HCT116 (cell line): ENCODE measurements at regions not wholly inside any gene's neighbourhood (a gene's known extent, or its start where the extent isn't known, plus 50 kb on each side); places are given as distances from the start of the nearest gene placed in this dataset.

Experiments used
- ATAC-seq: fragments of 200-7000 bp; cut with Tn5 transposase; 2 replicates; pipeline ENCODE4 v1.9.1; 2020; ENCODE audit warnings: mild to moderate bottlenecking, moderate library complexity
- BruUV-seq: library from RNA; stranded (reverse); fragments of 400-500 nt; replicated peaks from 2 replicates; lab custom pipeline; 2021; lab: Mats Ljungman, UMichigan
- CTCF ChIA-PET: fragments of 300-600 bp; sonication (Branson Sonifier 250); formaldehyde crosslinking; loops from one replicate; lab custom pipeline; 2021; ENCODE audit warnings: antibody characterized with exemption; lab: Charles Lee
- POLR2A ChIA-PET: fragments of 300-600, 350-600 bp; sonication (Branson Sonifier 250); formaldehyde crosslinking; loops from one replicate; lab custom pipeline; 2021; ENCODE audit warnings: antibody characterized with exemption; lab: Charles Lee
- RAD21 ChIA-PET, 2 experiments: fragments of 300-600 bp; sonication (Branson Sonifier 250); formaldehyde crosslinking; loops; one replicate each; lab custom pipeline; 2023; ENCODE audit warnings: low total read pairs in 2 of 2; ENCODE audit not compliant: uncharacterized antibody in 2 of 2, unreplicated experiment in 2 of 2, low non-redundant PET in 1 of 2; lab: Charles Lee
- DNase-seq: peaks from one replicate; pipeline ENCODE4 v3.0.0-alpha.2; 2010; ENCODE audit warnings: low read depth, low spot score
- H2AFZ ChIP-seq: fragments of 200-600 bp; shearing (Covaris generic), sonication (generic); 2 replicates; pipeline ENCODE4 v1.6.1; 2017; ENCODE audit warnings: low read depth, mixed run types, mixed read lengths, antibody characterized with exemption, low read length; ENCODE audit not compliant: poor library complexity, severe bottlenecking
- H3K27ac ChIP-seq: 2 replicates; pipeline ENCODE4 v1.5.1; 2012; ENCODE audit warnings: low read depth, low read length
- H3K27me3 ChIP-seq: fragments of 200-600 bp; sonication (generic); 2 replicates; pipeline ENCODE4 v1.6.1; 2016; ENCODE audit warnings: mixed run types, low read length, mixed read lengths; ENCODE audit not compliant: insufficient read depth
- H3K36me3 ChIP-seq, 2 experiments: fragments of 200-500 bp in 1 of 2; fragments of 200-600 bp in 1 of 2; sonication (Bioruptor generic) in 1 of 2; sonication (generic) in 1 of 2; 2 replicates each; pipeline versions ENCODE4 v1.5.1 to v1.6.1; 2014 to 2016; ENCODE audit warnings: low read length in 2 of 2, inconsistent platforms in 1 of 2, mixed read lengths in 1 of 2, mixed run types in 1 of 2; ENCODE audit not compliant: insufficient read depth in 2 of 2, control insufficient read depth in 1 of 2
- H3K4me1 ChIP-seq, 2 experiments: fragments of 200-600 bp in 1 of 2; sonication (generic) in 1 of 2; 2 replicates each; pipeline versions ENCODE4 v1.5.1 to v1.6.1; 2012 to 2017; ENCODE audit warnings: low read length in 2 of 2, inconsistent platforms in 1 of 2, mild to moderate bottlenecking in 1 of 2, mixed read lengths in 1 of 2, mixed run types in 1 of 2, moderate library complexity in 1 of 2; ENCODE audit not compliant: insufficient read depth in 2 of 2, control insufficient read depth in 1 of 2
- H3K4me2 ChIP-seq: fragments of 200-600 bp; sonication (generic); 2 replicates; pipeline ENCODE4 v1.6.1; 2017; ENCODE audit warnings: mixed run types, low read length, mixed read lengths
- H3K4me3 ChIP-seq, 2 experiments: fragments of 200-600 bp in 1 of 2; sonication (generic) in 1 of 2; replicated peaks in 1 of 2; 2 replicates each; pipeline ENCODE4 v1.5.1; 2011 to 2016; ENCODE audit warnings: low read length in 2 of 2, control low read depth in 1 of 2, low read depth in 1 of 2, mild to moderate bottlenecking in 1 of 2, mixed read lengths in 1 of 2, mixed run types in 1 of 2
- H3K79me2 ChIP-seq: fragments of 200-600 bp; sonication (generic); 2 replicates; pipeline ENCODE4 v1.6.1; 2017; ENCODE audit warnings: mild to moderate bottlenecking, mixed run types, low read length, moderate library complexity, mixed read lengths; ENCODE audit not compliant: insufficient read depth
- H3K9ac ChIP-seq: fragments of 200-600 bp; sonication (generic); 2 replicates; pipeline ENCODE4 v1.6.1; 2016; ENCODE audit warnings: low read length, mixed read lengths
- H3K9me2 ChIP-seq: fragments of 200-600 bp; sonication (generic), shearing (Covaris generic); 2 replicates; pipeline ENCODE4 v1.6.1; 2017; ENCODE audit warnings: mixed run types, mild to moderate bottlenecking, moderate library complexity; ENCODE audit not compliant: insufficient read depth
- H3K9me3 ChIP-seq, 2 experiments: fragments of 200-500 bp in 1 of 2; fragments of 200-600 bp in 1 of 2; sonication (Bioruptor generic) in 1 of 2; sonication (generic) in 1 of 2; 2 replicates each; pipeline ENCODE4 v1.6.1; 2014 to 2017; ENCODE audit warnings: low read length in 2 of 2, mixed read lengths in 2 of 2, inconsistent platforms in 1 of 2, low read depth in 1 of 2, mild to moderate bottlenecking in 1 of 2, mixed run types in 1 of 2, moderate library complexity in 1 of 2; ENCODE audit not compliant: control insufficient read depth in 1 of 2, insufficient read depth in 1 of 2
- H4K20me1 ChIP-seq: fragments of 200-600 bp; sonication (generic), shearing (Covaris generic); 2 replicates; pipeline ENCODE4 v1.6.1; 2017; ENCODE audit warnings: mixed run types, mild to moderate bottlenecking, moderate library complexity; ENCODE audit not compliant: insufficient read depth
- CEBPB ChIP-seq: IDR thresholded peaks from 2 replicates; pipeline ENCODE4 v1.6.1; 2012; ENCODE audit warnings: low read depth
- EGR1 ChIP-seq: IDR thresholded peaks from 2 replicates; pipeline ENCODE4 v1.6.1; 2012; ENCODE audit warnings: low read depth
- ELF1 ChIP-seq: IDR thresholded peaks from 2 replicates; pipeline ENCODE4 v1.6.1; 2012; ENCODE audit warnings: low read depth, borderline replicate concordance
- JUND ChIP-seq: IDR thresholded peaks from 2 replicates; pipeline ENCODE4 v1.6.1; 2012
- MAX ChIP-seq: IDR thresholded peaks from 2 replicates; pipeline ENCODE4 v1.6.1; 2012
- POLR2A ChIP-seq: IDR thresholded peaks from 2 replicates; pipeline ENCODE4 v1.7.0; 2011; ENCODE audit warnings: borderline replicate concordance; ENCODE audit not compliant: insufficient read depth, insufficient read length; ENCODE audit errors: extremely low read depth
- REST ChIP-seq: IDR thresholded peaks from 2 replicates; pipeline ENCODE4 v1.6.1; 2012; ENCODE audit warnings: low read depth
- SIN3A ChIP-seq: IDR thresholded peaks from 2 replicates; pipeline ENCODE4 v1.6.1; 2012; ENCODE audit warnings: low read depth
- SP1 ChIP-seq: IDR thresholded peaks from 2 replicates; pipeline ENCODE4 v1.6.1; 2012; ENCODE audit warnings: low read depth
- TCF7L2 ChIP-seq: IDR thresholded peaks from 2 replicates; pipeline ENCODE4 v1.7.0; 2011; ENCODE audit warnings: borderline replicate concordance, inconsistent platforms; ENCODE audit not compliant: insufficient read depth, insufficient read length; ENCODE audit errors: extremely low read depth
- YY1 ChIP-seq: IDR thresholded peaks from 2 replicates; pipeline ENCODE4 v1.6.1; 2011; ENCODE audit warnings: low read length, low read depth, moderate library complexity, mild to moderate bottlenecking; ENCODE audit not compliant: insufficient replicate concordance; ENCODE audit errors: extremely low read depth
- ZFX ChIP-seq: fragments of 450-650 bp; IDR thresholded peaks from 2 replicates; pipeline ENCODE4 v1.6.1; 2017
- ZNF274 ChIP-seq: fragments of 200-500 bp; sonication (Bioruptor generic); IDR thresholded peaks from 2 replicates; pipeline ENCODE4 v1.6.1; 2014; ENCODE audit warnings: mild to moderate bottlenecking, low read depth, low read length, inconsistent platforms
- intact Hi-C: fragments of 100-400 bp; cut with micrococcal nuclease; formaldehyde crosslinking; loops from 2 replicates; pipeline ENCODE4 v1.10.0; 2022
- TF ChIP-seq, protein P1 (sequence below): IDR thresholded peaks from 2 replicates; pipeline ENCODE4 v1.6.1; 2012

DNA sequence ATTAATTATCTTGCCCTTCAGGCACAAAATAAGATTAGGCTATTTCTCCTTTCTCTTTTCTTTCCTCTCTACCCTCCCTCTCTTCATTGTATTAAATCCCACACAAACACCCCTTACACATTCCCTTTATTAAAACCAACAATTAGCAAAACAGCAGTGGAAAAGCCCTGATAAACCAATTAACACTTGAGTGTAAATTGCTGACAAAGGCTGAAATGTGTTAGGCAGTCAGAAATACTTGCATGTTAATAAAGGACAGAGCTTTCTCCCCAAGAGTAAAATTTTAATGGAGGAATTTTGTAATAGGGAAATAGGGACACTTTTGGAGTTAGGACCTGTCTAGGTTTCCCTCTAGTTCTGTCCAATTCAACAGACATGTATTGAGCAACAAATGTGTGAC, 370.9 kb downstream of the MRPS30 start:
- ATAC-seq (no peak), DNase-seq (no peak)
- H2AFZ ChIP-seq, result no peak overlapping the region
- no peak overlapping the region for H3K4me2 ChIP-seq
- TF ChIP-seq ELF1 (no peak), YY1 (no peak), JUND (no peak), SP1 (no peak), TCF7L2 (no peak), CEBPB (no peak), REST (no peak), ZNF274 (no peak), ZFX (no peak), EGR1 (no peak), POLR2A (no peak), MAX (no peak), SIN3A (no peak)
- TF ChIP-seq, protein P1, sequence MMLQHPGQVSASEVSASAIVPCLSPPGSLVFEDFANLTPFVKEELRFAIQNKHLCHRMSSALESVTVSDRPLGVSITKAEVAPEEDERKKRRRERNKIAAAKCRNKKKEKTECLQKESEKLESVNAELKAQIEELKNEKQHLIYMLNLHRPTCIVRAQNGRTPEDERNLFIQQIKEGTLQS, result no peak
- H4K20me1 ChIP-seq, result no peaks in the 10 kb centered on the region
- no peaks in the 10 kb centered on the region for H3K9me3 ChIP-seq
- no peaks in the 10 kb centered on the region for H3K4me1 ChIP-seq
- H3K4me3 ChIP-seq, result no peak overlapping the region
- H3K27ac ChIP-seq, result no peak overlapping the region
- intact Hi-C loops, result no loop called here
- no peaks in the 10 kb centered on the region for H3K27me3 ChIP-seq
- RAD21 ChIA-PET, result interaction anchor here in 1 of 2 experiments (0.5 kb wide), 1 partner anchor 834 kb away, joined by 3 read pairs; no protein-coding TSS in a partner anchor
- no peaks in the 10 kb centered on the region for H3K9me2 ChIP-seq
- POLR2A ChIA-PET, result no interaction called here
- no peaks in the 10 kb centered on the region for H3K36me3 ChIP-seq
- no TSS peak for BruUV-seq
- no peak overlapping the region for H3K9ac ChIP-seq
- H3K79me2 ChIP-seq, result no peaks in the 10 kb centered on the region
- CTCF ChIA-PET, result no interaction called here
